Epithelial cell of proximal tubule (primary cell): ENCODE measurements at regions not wholly inside any gene's neighbourhood (a gene's known extent, or its start where the extent isn't known, plus 50 kb on each side); places are given as distances from the start of the nearest gene placed in this dataset.

Source experiments
- DNase-seq: peaks from one replicate; pipeline ENCODE4 v3.0.0-alpha.2; 2011; ENCODE audit warnings: low read depth
- H3K4me3 ChIP-seq: 2 replicates; pipeline ENCODE4 v1.5.1; 2011; ENCODE audit warnings: low read depth, mild to moderate bottlenecking, low read length
- CTCF ChIP-seq: conservative IDR thresholded peaks from 2 replicates; pipeline ENCODE4 v1.5.1; 2012; ENCODE audit warnings: low read depth, mild to moderate bottlenecking, low read length

- DNase-seq: no peak
- no peak overlapping the region for H3K4me3 ChIP-seq
- no peak for TF ChIP-seq CTCF
Measured at GRCh38 chr2:126835831-126836230, 62.9 kb upstream of the TEX51 start.

GRCh38 chr2:126836761-126837679 is 61.7 kb upstream of the TEX51 start:
- H3K4me3 ChIP-seq: no peak overlapping the region
- TF ChIP-seq CTCF: no peak
- no peak for DNase-seq

- no peak for TF ChIP-seq CTCF
- no peak for DNase-seq
- H3K4me3 ChIP-seq: no peak overlapping the region
Measured at GRCh38 chr2:126837966-126838715, 60.5 kb upstream of the TEX51 start.

- TF ChIP-seq CTCF: no peak
- DNase-seq: no peak
- H3K4me3 ChIP-seq: no peak overlapping the region
Measured at GRCh38 chr2:126838716-126838985, 60.0 kb upstream of the TEX51 start.

- TF ChIP-seq CTCF: no peak
- no peak overlapping the region for H3K4me3 ChIP-seq
- DNase-seq: no peak
Measured at GRCh38 chr2:126839796-126840195, 58.9 kb upstream of the TEX51 start.

GRCh38 chr2:126843081-126843480 is 55.6 kb upstream of the TEX51 start:
- DNase-seq: no peak
- no peak for TF ChIP-seq CTCF
- no peak overlapping the region for H3K4me3 ChIP-seq

- H3K4me3 ChIP-seq: no peak overlapping the region
- no peak for DNase-seq
- TF ChIP-seq CTCF: no peak
Measured at GRCh38 chr2:126846241-126846640, 52.4 kb upstream of the TEX51 start.
